Loucy (cell line): ENCODE measurements at regions not wholly inside any gene's neighbourhood (a gene's known extent, or its start where the extent isn't known, plus 50 kb on each side); places are given as distances from the start of the nearest gene placed in this dataset.

ENCODE experiments used
- H2AFZ ChIP-seq: fragments of 200-600 bp; sonication (generic); 2 replicates; pipeline ENCODE4 v1.6.0; 2016; ENCODE audit warnings: antibody characterized with exemption, mild to moderate bottlenecking, low read length, moderate library complexity
- H3F3A ChIP-seq: fragments of 200-600 bp; 2 replicates; pipeline ENCODE4 v1.6.0; 2016; ENCODE audit warnings: antibody characterized with exemption, low read depth, mild to moderate bottlenecking
- H3K27me3 ChIP-seq: fragments of 200-600 bp; sonication (generic); 2 replicates; pipeline ENCODE4 v1.6.1; 2014; ENCODE audit warnings: low read length, mild to moderate bottlenecking; ENCODE audit not compliant: insufficient read depth, poor library complexity, severe bottlenecking
- H3K36me3 ChIP-seq: fragments of 200-600 bp; sonication (generic); 2 replicates; pipeline ENCODE4 v1.6.1; 2016; ENCODE audit warnings: low read length; ENCODE audit not compliant: insufficient read depth
- H3K4me1 ChIP-seq: fragments of 200-600 bp; sonication (generic); 2 replicates; pipeline ENCODE4 v1.5.1; 2014; ENCODE audit warnings: low read length, mild to moderate bottlenecking; ENCODE audit not compliant: insufficient read depth, poor library complexity, severe bottlenecking
- H3K4me2 ChIP-seq: fragments of 200-600 bp; sonication (generic); 2 replicates; pipeline ENCODE4 v1.6.0; 2014; ENCODE audit warnings: antibody characterized with exemption, low read length, low read depth, mild to moderate bottlenecking; ENCODE audit not compliant: poor library complexity, severe bottlenecking
- H3K4me3 ChIP-seq: fragments of 200-600 bp; sonication (generic); 2 replicates; pipeline ENCODE4 v1.5.1; 2014; ENCODE audit warnings: low read length, mild to moderate bottlenecking, mixed read lengths; ENCODE audit not compliant: poor library complexity, severe bottlenecking
- H3K79me2 ChIP-seq: fragments of 200-600 bp; sonication (generic); 2 replicates; pipeline ENCODE4 v1.6.1; 2014; ENCODE audit warnings: low read length; ENCODE audit not compliant: insufficient read depth
- H3K9ac ChIP-seq: fragments of 200-600 bp; sonication (generic); 2 replicates; pipeline ENCODE4 v1.6.0; 2014; ENCODE audit warnings: mild to moderate bottlenecking, low read depth, low read length, moderate library complexity; ENCODE audit not compliant: poor library complexity, severe bottlenecking
- H3K9me2 ChIP-seq: fragments of 200-600 bp; sonication (generic); replicated peaks from 2 replicates; pipeline ENCODE4 v1.6.1; 2016; ENCODE audit warnings: low read depth, low read length, mixed read lengths
- H3K9me3 ChIP-seq: fragments of 200-600 bp; sonication (generic); 2 replicates; pipeline ENCODE4 v1.6.1; 2014; ENCODE audit warnings: mild to moderate bottlenecking, antibody characterized with exemption, low read length, low read depth; ENCODE audit not compliant: insufficient read depth
- H4K20me1 ChIP-seq: fragments of 200-600 bp; sonication (generic); 2 replicates; pipeline ENCODE4 v1.6.0; 2014; ENCODE audit warnings: antibody characterized with exemption, low read length, mild to moderate bottlenecking; ENCODE audit not compliant: insufficient read depth, poor library complexity, severe bottlenecking
- CTCF ChIP-seq: fragments of 200-600 bp; sonication (generic); conservative IDR thresholded peaks from 2 replicates; pipeline ENCODE4 v1.5.1; 2014; ENCODE audit warnings: mild to moderate bottlenecking, antibody characterized with exemption, low read length
- EZH2phosphoT487 ChIP-seq: fragments of 200-600 bp; IDR thresholded peaks from 2 replicates; pipeline ENCODE4 v1.6.1; 2018; ENCODE audit warnings: antibody characterized with exemption, mild to moderate bottlenecking, moderate library complexity, borderline replicate concordance

DNA sequence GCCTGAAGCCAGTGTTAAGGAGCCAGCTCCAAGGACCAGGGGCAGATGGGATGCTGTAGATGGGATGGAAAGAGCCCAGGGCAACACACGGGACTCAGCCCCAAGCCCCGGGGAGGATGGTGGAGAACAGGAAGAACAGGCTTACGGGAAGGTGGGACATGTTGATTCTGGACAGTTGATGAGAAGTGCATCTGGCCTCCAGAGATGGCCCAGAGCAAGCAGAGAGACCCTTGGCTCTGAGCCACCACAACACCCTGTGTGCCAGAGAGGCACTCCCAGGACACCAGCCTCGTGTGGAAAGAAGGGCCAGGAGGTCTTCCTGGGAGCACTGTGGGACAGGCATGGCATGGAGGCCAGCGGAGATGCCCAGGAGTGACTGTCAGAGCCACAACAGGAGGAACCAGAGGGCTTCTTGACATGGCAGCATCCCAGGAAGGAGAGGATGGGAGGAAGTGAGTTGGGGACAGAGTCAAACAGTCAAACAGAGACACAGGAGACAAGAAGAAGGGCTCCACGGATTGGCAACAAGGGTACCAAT is 156.3 kb upstream of the MVB12B start:
- Histone ChIP-seq H3K4me2 (no peak overlapping the region), H3K9ac (no peak overlapping the region), H3K79me2 (no peaks in the 10 kb centered on the region), H4K20me1 (no peaks in the 10 kb centered on the region), H3K9me2 (no peaks in the 10 kb centered on the region), H3K4me3 (no peak overlapping the region), H3K9me3 (no peaks in the 10 kb centered on the region), H3K36me3 (no peaks in the 10 kb centered on the region), H3F3A (no peaks in the 10 kb centered on the region), H3K27me3 (no peaks in the 10 kb centered on the region), H3K4me1 (no peaks in the 10 kb centered on the region), H2AFZ (no peak overlapping the region)
- TF ChIP-seq EZH2phosphoT487 = no peak
- TF ChIP-seq CTCF = no peak

DNA sequence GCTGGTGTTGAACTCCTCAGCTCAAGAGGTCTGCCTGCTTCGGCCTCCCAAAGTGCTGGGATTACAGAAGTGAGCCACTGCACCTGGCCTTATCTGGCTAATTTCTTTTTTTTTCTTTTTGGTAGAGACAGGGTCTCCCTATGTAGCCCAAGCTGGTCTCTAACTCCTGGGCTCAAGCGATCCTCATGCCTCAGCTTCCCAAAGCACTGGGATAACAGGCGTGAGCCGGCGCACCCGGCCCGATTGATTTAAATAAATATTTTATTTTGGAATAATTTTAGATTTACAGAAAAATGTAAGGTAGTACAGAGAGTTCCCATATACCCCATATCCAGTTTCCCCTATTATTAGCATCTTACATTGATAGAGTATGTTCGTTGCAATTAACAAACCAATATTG is 155.0 kb upstream of the MVB12B start:
- H3K27me3 ChIP-seq = no peaks in the 10 kb centered on the region
- no peaks in the 10 kb centered on the region for H3F3A ChIP-seq
- H4K20me1 ChIP-seq = no peaks in the 10 kb centered on the region
- H3K4me1 ChIP-seq = no peaks in the 10 kb centered on the region
- no peaks in the 10 kb centered on the region for H3K9me2 ChIP-seq
- no peaks in the 10 kb centered on the region for H3K9me3 ChIP-seq
- no peak overlapping the region for H2AFZ ChIP-seq
- H3K79me2 ChIP-seq = no peaks in the 10 kb centered on the region
- H3K9ac ChIP-seq = no peak overlapping the region
- no peaks in the 10 kb centered on the region for H3K36me3 ChIP-seq
- TF ChIP-seq EZH2phosphoT487 (no peak), CTCF (no peak)
- no peak overlapping the region for H3K4me2 ChIP-seq
- H3K4me3 ChIP-seq = no peak overlapping the region

GRCh38 chr9:126173401-126173800 is 153.2 kb upstream of the MVB12B start:
- Histone ChIP-seq H3K9me2 (no peaks in the 10 kb centered on the region), H3K9me3 (no peaks in the 10 kb centered on the region), H3K4me1 (no peaks in the 10 kb centered on the region), H4K20me1 (no peaks in the 10 kb centered on the region), H3K4me2 (no peak overlapping the region), H3K36me3 (no peaks in the 10 kb centered on the region), H3K27me3 (no peaks in the 10 kb centered on the region), H2AFZ (no peak overlapping the region), H3K79me2 (no peaks in the 10 kb centered on the region), H3K4me3 (no peak overlapping the region), H3F3A (no peaks in the 10 kb centered on the region), H3K9ac (no peak overlapping the region)
- TF ChIP-seq CTCF = no peak
- TF ChIP-seq EZH2phosphoT487 = no peak
